ENCODE measurements at regions not wholly inside any gene's neighbourhood (a gene's known extent, or its start where the extent isn't known, plus 50 kb on each side); places are given as distances from the start of the nearest gene placed in this dataset.

DNA sequence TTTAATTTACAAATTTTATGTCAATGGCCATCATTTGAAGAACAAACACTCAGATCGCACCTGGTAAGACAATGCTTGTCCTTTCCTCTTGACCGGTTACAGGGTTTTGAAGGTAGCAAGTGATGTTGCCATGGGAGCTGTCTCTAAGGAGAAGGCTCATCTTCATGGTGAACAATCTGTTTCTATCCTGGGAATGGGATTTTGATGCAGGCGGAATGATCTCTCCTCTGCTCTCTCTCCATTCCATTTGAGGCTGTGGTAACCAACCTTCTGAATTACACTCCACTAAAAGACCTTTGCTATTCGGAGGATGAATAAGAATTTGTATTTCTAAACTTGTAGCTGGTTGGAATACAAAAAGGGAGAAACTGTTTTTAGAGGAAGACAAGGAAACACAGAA lies 57.9 kb upstream of the SLC5A9 start:
- H3K4me1 ChIP-seq (replicated peaks): no peaks in the 10 kb centered on the region
- no peak overlapping the region for H3K27ac ChIP-seq
- no peaks in the 10 kb centered on the region for H3K36me3 ChIP-seq
- WGBS: 86% methylated on average over 4 of the region's 4 CpGs
- H3K4me3 ChIP-seq: no peak overlapping the region
- DNase-seq (ENCODE audit: low spot score): no peak
- H3K9me3 ChIP-seq: no peaks in the 10 kb centered on the region
- H3K27me3 ChIP-seq (replicated peaks; ENCODE audit: insufficient read depth): no peaks in the 10 kb centered on the region
- intact Hi-C loops (cut with DNase I): no loop called here
- no peak for TF ChIP-seq POLR2A (IDR thresholded peaks at IDR 0.05)
- TF ChIP-seq, protein P1, sequence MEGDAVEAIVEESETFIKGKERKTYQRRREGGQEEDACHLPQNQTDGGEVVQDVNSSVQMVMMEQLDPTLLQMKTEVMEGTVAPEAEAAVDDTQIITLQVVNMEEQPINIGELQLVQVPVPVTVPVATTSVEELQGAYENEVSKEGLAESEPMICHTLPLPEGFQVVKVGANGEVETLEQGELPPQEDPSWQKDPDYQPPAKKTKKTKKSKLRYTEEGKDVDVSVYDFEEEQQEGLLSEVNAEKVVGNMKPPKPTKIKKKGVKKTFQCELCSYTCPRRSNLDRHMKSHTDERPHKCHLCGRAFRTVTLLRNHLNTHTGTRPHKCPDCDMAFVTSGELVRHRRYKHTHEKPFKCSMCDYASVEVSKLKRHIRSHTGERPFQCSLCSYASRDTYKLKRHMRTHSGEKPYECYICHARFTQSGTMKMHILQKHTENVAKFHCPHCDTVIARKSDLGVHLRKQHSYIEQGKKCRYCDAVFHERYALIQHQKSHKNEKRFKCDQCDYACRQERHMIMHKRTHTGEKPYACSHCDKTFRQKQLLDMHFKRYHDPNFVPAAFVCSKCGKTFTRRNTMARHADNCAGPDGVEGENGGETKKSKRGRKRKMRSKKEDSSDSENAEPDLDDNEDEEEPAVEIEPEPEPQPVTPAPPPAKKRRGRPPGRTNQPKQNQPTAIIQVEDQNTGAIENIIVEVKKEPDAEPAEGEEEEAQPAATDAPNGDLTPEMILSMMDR (IDR thresholded peaks at IDR 0.05): no peak
- no peak for TF ChIP-seq POLR2AphosphoS5 (IDR thresholded peaks at IDR 0.05)

DNA sequence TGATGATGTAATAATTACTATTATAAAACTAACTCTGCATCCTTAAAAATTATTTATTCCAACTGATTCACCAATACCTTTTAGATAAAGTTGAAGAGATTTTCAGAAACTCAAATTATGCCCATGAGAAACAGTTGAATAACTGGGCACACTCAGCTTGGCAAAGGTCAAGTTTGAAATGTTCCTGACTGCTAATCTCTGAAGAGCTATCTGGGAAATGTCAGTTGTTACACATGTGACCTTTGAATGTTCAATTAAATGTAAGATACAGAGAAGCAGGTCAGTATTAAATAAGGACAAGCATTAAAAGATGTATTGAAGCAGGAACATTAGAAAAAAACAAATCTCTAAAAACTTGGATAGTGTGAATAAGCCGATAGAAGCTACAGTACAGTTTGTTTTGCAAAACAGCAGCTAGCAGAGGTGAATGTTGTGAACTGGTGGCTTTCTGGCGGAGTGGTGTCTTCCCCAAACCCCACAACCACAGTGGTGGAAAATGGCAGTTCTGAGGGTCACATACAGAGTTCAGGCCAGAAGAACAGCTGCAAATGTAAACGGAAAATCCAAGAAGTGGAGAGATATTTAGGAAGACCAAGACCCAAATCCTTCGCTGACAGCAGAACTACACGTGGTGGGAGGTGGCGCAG lies 61.9 kb upstream of the SLC5A9 start:
- WGBS: 68% methylated on average over 6 of the region's 6 CpGs
- intact Hi-C loops (cut with DNase I): no loop called here

DNA sequence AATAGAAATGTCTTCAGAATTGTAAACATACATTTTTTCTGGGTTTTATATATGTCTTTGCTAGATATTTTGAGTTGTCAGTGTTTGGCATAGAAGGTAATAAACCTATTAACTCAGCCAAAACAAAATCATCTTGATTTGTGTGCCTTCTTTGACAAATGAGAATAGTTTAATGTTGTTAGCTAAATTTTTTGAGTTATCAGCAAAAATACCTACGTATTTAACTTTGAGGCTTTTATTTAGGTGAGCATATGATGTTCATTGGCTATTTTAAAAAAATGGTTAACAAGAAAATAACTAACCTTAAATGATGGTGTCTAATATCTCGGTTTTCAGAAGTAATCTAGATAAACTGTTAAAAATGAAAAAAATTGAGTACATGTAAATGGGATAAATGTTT lies 83.2 kb upstream of the SLC5A9 start:
- no peak for DNase-seq (ENCODE audit: low spot score)
- H3K9me3 ChIP-seq: no peaks in the 10 kb centered on the region
- no peaks in the 10 kb centered on the region for H3K4me1 ChIP-seq (replicated peaks)
- no peak overlapping the region for H3K4me3 ChIP-seq
- intact Hi-C loops (cut with DNase I): no loop called here
- no peak for TF ChIP-seq POLR2AphosphoS5 (IDR thresholded peaks at IDR 0.05)
- no peak for TF ChIP-seq POLR2A (IDR thresholded peaks at IDR 0.05)
- TF ChIP-seq, protein P1 (IDR thresholded peaks at IDR 0.05): no peak
- no peak overlapping the region for H3K27ac ChIP-seq
- no peaks in the 10 kb centered on the region for H3K27me3 ChIP-seq (replicated peaks; ENCODE audit: insufficient read depth)
- WGBS: 79% methylated on average over 2 of the region's 2 CpGs
- no peaks in the 10 kb centered on the region for H3K36me3 ChIP-seq

More for the DNA sequence above, 61.9 kb upstream of the SLC5A9 start:
- Histone ChIP-seq H3K4me3 (no peak overlapping the region), H3K27me3 (replicated peaks; ENCODE audit: insufficient read depth) (no peaks in the 10 kb centered on the region), H3K4me1 (replicated peaks) (no peaks in the 10 kb centered on the region), H3K27ac (no peak overlapping the region), H3K9me3 (no peaks in the 10 kb centered on the region), H3K36me3 (no peaks in the 10 kb centered on the region)
- no peak for DNase-seq (ENCODE audit: low spot score)
- TF ChIP-seq POLR2AphosphoS5 (IDR thresholded peaks at IDR 0.05) (no peak), POLR2A (IDR thresholded peaks at IDR 0.05) (no peak)
- TF ChIP-seq, protein P1 (IDR thresholded peaks at IDR 0.05): no peak

DNA sequence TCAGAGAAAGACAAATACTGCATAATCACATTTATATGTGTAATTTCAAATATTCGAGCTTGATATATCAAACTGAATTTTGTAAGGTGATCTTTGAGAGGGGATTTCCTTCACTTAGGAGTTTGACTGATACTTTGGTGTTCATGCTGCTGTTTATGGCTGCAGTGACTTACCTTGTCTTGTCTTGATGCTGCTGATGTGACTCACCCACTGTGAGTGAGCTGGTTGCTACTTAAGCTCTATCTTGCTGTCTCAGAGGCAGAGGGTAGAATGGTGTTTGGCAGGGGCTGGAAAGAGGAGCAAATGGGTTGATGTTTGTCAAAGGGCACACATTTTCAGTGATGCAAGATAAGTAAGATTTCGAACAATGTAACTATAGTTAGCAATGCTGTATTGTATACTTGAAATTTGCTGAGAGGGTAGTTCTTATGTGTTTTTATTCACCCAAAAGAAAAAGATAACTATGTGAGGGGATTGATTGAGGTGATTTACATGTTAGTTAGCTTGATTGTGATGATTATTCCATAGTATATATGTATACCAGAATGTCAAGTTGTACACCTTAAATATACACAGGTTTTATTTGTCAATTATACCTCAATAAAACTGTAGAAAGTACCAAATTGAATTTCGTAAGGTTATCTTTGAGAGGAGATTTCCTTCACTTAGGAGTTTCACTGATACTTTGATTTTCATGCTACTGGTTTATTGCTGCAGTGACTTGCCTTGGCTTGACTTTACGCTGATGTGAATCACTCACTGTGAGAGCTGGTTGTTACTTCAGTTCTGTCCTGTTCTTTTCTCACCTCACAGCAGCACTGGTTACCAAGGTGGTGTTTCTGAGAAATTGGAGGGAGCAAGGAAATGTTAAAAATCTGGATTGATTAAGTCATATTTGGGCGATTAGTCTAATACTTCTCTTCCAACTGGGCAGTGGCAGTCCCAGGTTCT lies 94.5 kb upstream of the SLC5A9 start:
- Histone ChIP-seq H3K9me3 (no peaks in the 10 kb centered on the region), H3K27me3 (replicated peaks; ENCODE audit: insufficient read depth) (no peaks in the 10 kb centered on the region), H3K4me3 (no peak overlapping the region), H3K4me1 (replicated peaks) (no peaks in the 10 kb centered on the region), H3K36me3 (no peaks in the 10 kb centered on the region), H3K27ac (no peak overlapping the region)
- TF ChIP-seq POLR2AphosphoS5 (IDR thresholded peaks at IDR 0.05) (no peak), POLR2A (IDR thresholded peaks at IDR 0.05) (no peak)
- 57% methylated on average over 5 of the region's 5 CpGs for WGBS
- intact Hi-C loops (cut with DNase I): no loop called here
- no peak for DNase-seq (ENCODE audit: low spot score)

DNA sequence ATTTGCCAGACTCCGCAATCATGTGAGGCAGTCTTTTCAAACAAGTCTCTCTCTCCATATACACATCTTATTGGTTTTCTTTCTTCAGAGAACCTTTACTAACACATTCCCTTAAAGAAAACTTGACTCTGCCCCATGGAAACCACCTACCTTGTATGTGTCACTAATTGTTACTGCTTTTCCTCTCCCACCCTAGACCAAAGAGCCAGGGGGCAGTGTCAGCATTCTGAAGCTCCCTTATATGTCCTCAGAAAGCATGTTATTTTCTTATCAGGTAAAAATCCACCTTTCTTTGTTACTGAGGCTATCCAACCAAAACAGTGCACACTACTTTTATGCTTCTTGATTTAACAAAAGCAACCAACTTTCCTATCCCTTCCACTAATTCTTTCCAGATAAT lies 98.9 kb upstream of the SLC5A9 start:
- WGBS: 100% methylated on average over 1 of the region's 1 CpG
- Histone ChIP-seq H3K4me1 (replicated peaks) (no peaks in the 10 kb centered on the region), H3K27ac (no peak overlapping the region), H3K27me3 (replicated peaks; ENCODE audit: insufficient read depth) (no peaks in the 10 kb centered on the region), H3K4me3 (no peak overlapping the region), H3K36me3 (no peaks in the 10 kb centered on the region), H3K9me3 (no peaks in the 10 kb centered on the region)
- TF ChIP-seq, protein P1 (IDR thresholded peaks at IDR 0.05): no peak
- TF ChIP-seq POLR2A (IDR thresholded peaks at IDR 0.05) (no peak), POLR2AphosphoS5 (IDR thresholded peaks at IDR 0.05) (no peak)
- intact Hi-C loops (cut with DNase I): no loop called here
- DNase-seq (ENCODE audit: low spot score): no peak
